OCI-LY1 (cell line): ENCODE measurements at regions not wholly inside any gene's neighbourhood (a gene's known extent, or its start where the extent isn't known, plus 50 kb on each side); places are given as distances from the start of the nearest gene placed in this dataset.

Source experiments
- EZH2 ChIP-seq: fragments of 200-600 bp; sonication (generic), shearing (Covaris generic); IDR thresholded peaks from 2 replicates; pipeline ENCODE4 v1.8.0; 2017; ENCODE audit warnings: borderline replicate concordance, mixed run types, mild to moderate bottlenecking, antibody characterized with exemption, low read length, moderate library complexity, mixed read lengths
- TF ChIP-seq, protein P1 (sequence below): fragments of 200-600 bp; sonication (generic), shearing (Covaris generic); IDR thresholded peaks from 2 replicates; pipeline ENCODE4 v1.5.1; 2017; ENCODE audit warnings: mild to moderate bottlenecking, antibody characterized with exemption, low read length, moderate library complexity, mixed read lengths

DNA sequence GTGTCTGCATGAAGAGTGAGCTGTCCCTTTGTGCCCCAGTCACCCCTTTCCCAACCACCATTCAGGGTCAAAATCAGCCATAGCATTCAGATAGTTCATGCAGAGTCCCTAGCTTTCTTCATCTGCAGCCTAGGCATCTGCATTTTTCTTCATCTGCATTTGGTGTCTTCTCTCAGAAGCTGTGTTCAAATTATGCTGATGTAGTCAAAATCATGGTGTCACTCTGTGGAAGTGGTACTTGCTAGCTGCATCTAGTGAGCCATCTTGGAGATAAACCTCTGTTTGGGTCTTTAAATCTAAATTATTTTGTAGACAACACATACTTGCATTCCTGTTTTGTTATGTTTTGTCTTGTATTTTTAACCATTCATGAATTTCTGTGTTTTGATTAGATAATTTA lies 119.8 kb downstream of the DDX3Y start:
- TF ChIP-seq, protein P1, sequence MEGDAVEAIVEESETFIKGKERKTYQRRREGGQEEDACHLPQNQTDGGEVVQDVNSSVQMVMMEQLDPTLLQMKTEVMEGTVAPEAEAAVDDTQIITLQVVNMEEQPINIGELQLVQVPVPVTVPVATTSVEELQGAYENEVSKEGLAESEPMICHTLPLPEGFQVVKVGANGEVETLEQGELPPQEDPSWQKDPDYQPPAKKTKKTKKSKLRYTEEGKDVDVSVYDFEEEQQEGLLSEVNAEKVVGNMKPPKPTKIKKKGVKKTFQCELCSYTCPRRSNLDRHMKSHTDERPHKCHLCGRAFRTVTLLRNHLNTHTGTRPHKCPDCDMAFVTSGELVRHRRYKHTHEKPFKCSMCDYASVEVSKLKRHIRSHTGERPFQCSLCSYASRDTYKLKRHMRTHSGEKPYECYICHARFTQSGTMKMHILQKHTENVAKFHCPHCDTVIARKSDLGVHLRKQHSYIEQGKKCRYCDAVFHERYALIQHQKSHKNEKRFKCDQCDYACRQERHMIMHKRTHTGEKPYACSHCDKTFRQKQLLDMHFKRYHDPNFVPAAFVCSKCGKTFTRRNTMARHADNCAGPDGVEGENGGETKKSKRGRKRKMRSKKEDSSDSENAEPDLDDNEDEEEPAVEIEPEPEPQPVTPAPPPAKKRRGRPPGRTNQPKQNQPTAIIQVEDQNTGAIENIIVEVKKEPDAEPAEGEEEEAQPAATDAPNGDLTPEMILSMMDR = no peak
- TF ChIP-seq EZH2 = no peak
